G401 (cell line): ENCODE measurements at regions not wholly inside any gene's neighbourhood (a gene's known extent, or its start where the extent isn't known, plus 50 kb on each side); places are given as distances from the start of the nearest gene placed in this dataset.

Experiments
- DNase-seq: peaks from one replicate; pipeline ENCODE4 v3.0.0-alpha.2; 2015; ENCODE audit warnings: low spot score
- in situ Hi-C: cut with HindIII; loops from 2 replicates; pipeline ENCODE4 v1.10.0; 2016; ENCODE audit warnings: low sequenced_read_pairs, mixed read lengths

GRCh38 chr14:87468531-87468930 is 524.5 kb downstream of the GALC start:
- DNase-seq = no peak
- in situ Hi-C loops = no loop called here

GRCh38 chr14:87467578-87467977 is 525.4 kb downstream of the GALC start:
- DNase-seq = no peak
- in situ Hi-C loops = no loop called here

GRCh38 chr14:87465770-87466169 is 527.2 kb downstream of the GALC start:
- no peak for DNase-seq
- in situ Hi-C loops = no loop called here

- DNase-seq = no peak
- in situ Hi-C loops = no loop called here
Measured at GRCh38 chr14:87461704-87462103, 531.3 kb downstream of the GALC start.

DNA sequence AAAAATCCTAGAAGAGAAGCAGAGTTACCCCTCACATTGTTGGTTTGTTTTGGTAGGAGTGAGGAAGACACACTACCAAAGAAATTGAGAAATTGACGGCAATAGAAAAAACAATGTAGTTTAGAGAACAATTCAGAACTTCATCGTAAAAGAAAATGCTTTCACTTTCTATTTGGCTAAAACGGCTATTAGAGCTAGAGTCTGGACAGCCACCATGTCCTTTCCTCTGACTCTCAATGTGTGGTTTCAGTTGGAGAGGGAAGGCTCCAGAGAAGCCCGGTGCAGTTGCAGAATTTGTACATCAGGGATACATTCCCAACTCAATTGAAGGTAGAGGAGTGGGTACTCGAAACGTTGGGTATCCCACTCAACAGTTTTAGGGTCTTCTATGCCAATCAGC is 535.3 kb downstream of the GALC start:
- in situ Hi-C loops = no loop called here
- no peak for DNase-seq

- no peak for DNase-seq
- in situ Hi-C loops = no loop called here
Measured at GRCh38 chr14:87450193-87450592, 542.8 kb downstream of the GALC start.

GRCh38 chr14:87449016-87449415 is 544.0 kb downstream of the GALC start:
- in situ Hi-C loops = no loop called here

GRCh38 chr14:87443787-87444186 is 549.2 kb downstream of the GALC start:
- in situ Hi-C loops = no loop called here
- no peak for DNase-seq

More at GRCh38 chr14:87449016-87449415, 544.0 kb downstream of the GALC start:
- DNase-seq = no peak

- DNase-seq = no peak
- in situ Hi-C loops = no loop called here
Measured at GRCh38 chr14:87443039-87443438, 549.9 kb downstream of the GALC start.

DNA sequence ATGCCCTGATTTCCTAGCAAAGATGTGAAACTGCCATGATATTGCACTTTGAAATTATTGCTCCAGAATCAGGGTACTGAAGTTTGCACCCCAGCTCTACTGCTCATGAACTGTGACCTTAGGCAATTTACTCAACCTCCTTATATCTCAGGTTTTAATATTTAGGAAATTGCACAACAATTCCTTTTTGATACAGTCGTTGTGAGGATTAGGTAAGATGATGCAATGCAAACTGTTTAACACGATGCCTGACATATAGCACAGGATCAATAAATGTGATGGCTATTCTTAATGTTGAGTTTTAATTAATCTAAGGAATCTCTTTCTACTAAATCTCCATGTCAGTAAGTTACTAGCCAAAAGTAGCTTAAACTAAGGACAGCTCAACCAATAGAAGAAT is 555.8 kb downstream of the GALC start:
- no peak for DNase-seq
- in situ Hi-C loops = no loop called here

DNA sequence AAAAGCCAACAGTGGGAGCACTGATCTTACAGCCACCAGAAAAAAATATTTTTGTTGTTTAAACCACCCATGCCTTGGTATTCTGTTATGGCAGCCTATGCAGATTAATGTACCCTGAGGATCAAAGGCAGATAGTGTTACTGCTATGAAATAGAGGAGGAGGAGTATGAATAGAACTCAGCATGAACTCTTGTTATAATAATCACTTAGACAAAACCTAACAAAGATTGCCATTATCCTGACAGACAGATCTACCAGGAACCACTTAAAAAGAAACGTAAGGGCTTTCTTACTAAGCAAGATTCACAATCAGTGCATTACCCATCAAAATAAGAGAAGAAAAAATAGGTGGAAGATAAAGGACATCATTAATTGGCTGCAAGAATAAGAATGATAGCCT is 558.3 kb downstream of the GALC start:
- no peak for DNase-seq

GRCh38 chr14:87434011-87434410 is 559.0 kb downstream of the GALC start:
- DNase-seq = no peak
- in situ Hi-C loops = no loop called here

More for the DNA sequence above, 558.3 kb downstream of the GALC start:
- in situ Hi-C loops = no loop called here

DNA sequence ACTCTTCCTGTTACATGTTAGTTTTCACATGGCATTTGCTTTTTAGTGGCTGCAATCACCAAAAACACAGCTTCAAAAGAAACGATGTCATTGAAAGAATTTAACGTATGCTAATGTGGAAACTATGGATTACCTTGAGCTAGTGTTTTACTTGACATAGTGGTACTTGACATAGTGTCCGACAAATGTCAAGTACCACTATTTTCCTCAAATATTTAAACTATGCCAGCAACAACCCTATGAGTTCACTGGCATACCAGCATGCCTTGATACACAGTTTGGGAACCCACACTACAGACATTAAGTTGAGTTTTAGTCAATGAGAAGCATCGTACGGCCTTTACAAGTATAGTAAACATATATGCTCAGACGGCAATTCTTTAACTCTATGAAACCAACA is 560.3 kb downstream of the GALC start:
- in situ Hi-C loops = no loop called here
- no peak for DNase-seq

DNA sequence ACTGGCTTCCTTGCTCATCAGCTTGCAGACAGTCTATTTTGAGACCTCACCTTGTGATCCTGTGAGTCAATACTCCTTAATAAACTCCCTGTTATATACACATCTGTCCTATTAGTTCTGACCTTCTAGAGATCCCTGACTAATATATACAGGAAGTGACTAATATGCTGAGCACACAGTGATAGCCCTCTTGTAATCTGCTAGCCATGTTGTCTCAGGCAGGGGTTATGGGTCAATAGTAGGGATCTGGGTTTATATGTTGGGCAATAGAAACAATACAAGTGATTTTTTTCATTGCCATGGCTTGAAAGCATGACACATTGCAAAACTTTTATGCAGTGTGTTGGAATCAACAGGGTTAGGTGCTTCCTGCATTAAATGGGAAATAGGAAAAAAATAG is 562.2 kb downstream of the GALC start:
- DNase-seq = no peak
- in situ Hi-C loops = no loop called here

- in situ Hi-C loops = no loop called here
Measured at GRCh38 chr14:87430214-87430613, 562.8 kb downstream of the GALC start.

GRCh38 chr14:87419925-87420324 is 573.1 kb downstream of the GALC start:
- in situ Hi-C loops = no loop called here
- DNase-seq = no peak

More at GRCh38 chr14:87430214-87430613, 562.8 kb downstream of the GALC start:
- DNase-seq = no peak

DNA sequence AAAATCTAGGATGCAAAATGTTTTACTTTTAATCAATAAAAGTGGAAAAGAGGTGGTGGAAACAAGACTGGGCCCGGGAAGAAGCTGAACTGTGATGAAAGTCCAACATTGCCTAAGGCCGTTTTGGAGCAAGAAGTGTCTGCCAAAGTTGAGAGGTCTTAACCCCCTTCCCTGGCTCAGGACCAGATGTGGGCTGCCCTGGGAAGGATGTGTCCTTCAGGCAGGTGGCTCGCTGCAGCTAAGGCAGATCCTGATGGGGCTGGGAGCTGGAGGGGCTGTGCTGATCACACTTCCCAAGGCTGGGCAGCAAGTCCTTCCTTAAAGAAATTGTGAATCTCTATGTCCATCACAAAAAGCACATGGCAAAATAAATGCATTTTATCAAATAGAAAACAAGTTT is 581.6 kb downstream of the GALC start:
- no peak for DNase-seq
- in situ Hi-C loops = no loop called here

DNA sequence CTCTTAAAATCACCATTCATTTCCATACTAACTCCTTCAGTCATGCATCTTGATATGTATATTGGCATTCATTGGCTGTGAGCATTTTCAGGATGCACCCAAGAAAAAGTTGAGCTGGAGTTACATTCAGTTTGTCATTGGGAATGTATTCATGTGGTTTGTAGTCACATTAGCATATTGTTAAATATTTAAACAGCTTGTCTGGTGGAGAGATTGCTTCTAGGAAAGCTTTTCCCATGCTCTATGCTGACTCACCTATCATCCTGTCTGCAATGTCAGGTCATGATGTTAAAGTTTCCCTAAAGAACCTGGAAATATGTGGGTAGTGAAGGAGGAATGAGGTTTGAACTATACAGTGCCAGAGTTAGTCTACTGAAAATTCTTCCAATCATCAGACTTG is 583.6 kb downstream of the GALC start:
- DNase-seq = no peak
- in situ Hi-C loops = no loop called here

DNA sequence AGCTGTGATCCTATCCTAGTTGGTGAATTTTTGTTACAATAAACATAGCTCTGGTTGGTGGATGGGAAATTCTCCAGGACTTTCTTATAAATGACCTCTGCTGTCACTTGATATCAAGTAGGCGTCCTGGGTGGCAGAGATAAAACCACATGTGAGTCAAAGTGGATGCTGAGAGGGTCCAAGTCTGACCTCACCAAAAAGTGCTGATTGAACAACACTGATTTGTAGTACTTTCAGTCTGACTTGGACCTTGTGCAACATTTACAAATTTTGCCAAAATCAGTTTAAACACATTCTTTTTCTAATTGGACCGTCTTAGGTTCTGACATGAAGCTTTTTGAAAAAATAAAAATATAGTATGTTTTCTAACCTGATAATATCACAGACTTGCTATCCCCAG is 585.6 kb downstream of the GALC start:
- in situ Hi-C loops = no loop called here

DNA sequence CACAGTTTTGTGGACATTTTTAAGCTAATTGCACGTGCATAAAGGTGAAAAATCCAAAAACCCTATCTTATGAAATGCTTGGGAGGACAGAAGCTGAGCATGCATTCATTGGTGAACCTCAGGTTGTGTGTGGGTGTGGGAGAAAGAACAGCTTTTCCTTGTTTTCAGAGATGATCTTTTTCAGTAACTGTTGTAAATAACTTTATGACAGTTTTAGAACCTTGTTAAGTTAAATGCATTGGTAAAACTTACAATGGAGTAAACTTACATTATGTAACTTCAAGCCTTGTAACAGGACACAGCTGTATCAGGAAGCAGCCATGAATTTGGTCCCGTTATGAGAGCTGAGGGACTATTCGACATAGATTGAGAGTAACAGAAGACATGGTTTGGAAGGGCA is 587.4 kb downstream of the GALC start:
- DNase-seq = no peak
- in situ Hi-C loops = no loop called here

More for the DNA sequence above, 585.6 kb downstream of the GALC start:
- DNase-seq = no peak

GRCh38 chr14:87397499-87397898 is 595.5 kb downstream of the GALC start:
- DNase-seq = no peak
- in situ Hi-C loops = no loop called here

DNA sequence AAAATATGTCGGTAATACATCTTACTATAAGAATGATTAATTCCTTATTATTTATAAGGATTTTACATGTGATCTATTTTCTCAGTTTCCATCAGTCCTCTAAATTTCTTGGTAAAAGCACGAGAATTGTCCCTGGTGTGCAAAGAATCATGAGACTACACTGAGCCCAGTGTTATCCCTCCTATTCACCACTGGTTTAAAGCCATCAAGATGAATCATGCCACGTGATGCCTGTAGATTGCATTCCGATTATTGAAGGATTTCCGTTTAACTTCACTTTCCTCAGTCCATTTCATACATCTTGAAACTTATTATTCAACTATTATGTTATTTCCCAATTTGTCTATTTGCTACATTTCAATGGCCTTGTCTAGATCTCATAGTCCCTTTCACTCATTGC is 601.9 kb downstream of the GALC start:
- in situ Hi-C loops = no loop called here
- DNase-seq = no peak
